ENCODE measurements at regions not wholly inside any gene's neighbourhood (a gene's known extent, or its start where the extent isn't known, plus 50 kb on each side); places are given as distances from the start of the nearest gene placed in this dataset.

DNA sequence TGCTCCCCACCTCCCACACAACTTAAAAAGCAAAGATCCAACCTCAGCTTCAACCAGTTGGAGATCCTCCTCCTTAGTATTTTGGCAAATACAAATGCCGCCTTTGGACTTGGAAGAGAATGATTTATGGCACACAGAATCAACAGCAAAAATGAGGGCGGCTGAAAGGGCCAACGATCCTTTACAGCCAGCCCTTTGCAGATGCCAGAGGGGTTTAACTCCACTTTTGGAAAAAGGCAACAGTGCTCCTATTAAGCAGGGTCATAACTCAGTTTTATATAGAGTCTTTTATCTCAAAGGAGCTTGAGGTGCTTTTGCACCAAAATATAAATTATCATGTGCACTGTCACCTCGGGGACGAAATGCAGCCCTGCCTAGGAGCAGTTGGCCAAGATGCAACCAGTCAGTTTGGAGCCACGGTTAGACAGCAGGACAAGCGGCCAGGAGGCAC lies 56.7 kb upstream of the JCAD start:
- DNase-seq, result no peak

DNA sequence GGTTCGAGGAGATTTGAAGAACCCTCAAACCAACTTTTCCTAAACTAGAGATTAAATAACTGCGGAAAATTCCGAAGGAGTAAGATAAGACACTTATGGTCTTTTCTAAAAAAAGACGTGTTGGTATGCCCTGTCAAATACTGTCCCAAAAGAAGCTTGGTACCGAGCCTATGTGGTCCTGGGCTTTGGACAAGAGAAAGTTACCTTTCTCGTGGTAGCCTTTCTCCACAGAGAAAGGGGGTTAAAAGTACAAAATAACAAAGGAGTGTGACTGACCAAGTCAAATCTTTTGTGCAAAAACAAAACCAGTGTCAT lies 56.2 kb upstream of the JCAD start:
- DNase-seq, result no peak

DNA sequence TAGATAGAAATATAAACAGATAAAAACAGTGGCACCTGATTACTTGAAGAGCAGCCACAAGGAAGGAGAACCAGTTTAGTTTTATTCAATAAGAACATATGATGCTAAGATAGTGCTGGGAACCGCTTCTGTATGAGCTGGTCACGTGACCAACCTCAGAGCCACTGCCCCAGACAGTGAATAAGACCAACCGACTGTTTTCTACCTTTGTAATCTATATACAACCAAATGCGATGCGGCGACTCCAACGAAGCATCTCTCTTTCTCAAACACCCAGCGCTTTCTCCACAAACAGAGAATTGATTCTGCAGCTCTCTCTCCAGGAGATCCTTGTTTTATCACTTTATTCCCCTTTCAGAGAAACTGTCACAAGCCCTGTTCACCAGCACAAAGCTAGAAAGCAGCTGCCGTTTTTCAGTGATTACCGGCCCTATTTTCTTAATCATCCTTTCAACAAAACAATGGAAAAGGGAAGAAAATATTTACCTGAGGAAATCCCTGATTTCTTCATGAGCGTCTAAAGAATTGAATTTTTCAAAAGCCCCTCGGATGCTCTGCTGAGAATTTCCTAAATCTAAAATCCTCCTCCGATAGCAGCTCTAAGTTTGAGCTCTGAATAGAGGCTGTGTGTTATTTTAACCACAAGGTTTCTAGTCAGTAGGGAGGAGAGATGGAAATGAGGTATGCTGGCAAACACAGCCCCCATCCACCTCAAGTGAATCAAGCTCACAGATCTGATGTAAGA lies 55.7 kb upstream of the JCAD start:
- no peak for DNase-seq

DNA sequence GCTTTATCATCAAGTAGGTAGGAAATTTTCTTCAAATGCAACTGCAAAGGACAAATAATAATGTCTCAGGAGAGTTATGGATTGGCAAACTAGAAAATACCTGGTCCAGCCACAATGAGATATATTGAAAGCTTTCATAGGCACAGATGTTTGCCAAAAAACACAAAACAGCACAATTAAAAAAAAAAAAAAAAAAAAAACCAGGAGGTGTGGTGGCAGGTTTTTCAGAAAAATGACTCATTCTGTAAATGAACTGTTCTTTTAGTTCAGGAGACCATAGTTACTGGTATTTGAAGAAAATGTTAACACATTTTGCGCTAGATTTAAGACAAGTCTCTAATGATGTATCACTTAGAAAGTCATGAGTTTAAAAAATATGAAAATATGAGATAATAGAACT lies 55.0 kb upstream of the JCAD start:
- no peak for DNase-seq

DNA sequence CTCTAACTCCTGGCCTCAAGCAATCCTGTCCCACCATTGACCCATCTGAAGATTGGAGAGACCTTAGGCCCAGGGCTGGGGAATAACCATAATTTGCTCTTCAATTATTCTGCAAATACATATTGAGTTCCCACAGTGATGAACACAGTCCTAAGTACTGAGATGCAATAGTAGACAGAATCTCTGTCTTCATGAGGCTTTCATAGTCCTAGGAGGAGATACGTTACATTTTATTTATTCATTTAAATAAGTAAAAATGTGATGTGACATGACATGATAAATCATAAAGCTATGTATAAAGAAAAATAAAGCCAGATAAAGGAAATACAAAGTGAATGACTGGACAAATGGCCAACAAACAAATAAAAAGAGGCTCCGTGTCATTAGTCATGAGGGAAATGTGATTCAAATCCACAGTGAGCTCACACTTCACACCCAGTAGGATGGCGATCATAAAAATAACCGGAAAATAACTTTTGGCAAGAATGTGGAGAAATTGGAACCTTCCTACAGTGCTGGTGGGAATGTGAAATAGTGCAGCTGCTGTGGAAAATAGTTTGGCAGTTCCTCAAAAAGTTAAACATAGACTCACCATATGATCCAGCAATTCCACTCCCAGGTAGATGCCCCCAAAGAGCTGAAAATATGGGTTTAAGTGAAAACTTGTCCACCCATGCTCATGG lies 52.1 kb upstream of the JCAD start:
- DNase-seq, result no peak

All from NCI-H2029 treated with DMSO at 0.1 percent for 48 hours (cell line).